GM23248 (cell line): ENCODE measurements at regions not wholly inside any gene's neighbourhood (a gene's known extent, or its start where the extent isn't known, plus 50 kb on each side); places are given as distances from the start of the nearest gene placed in this dataset.

Source experiments
- DNase-seq: peaks from one replicate; pipeline ENCODE4 v3.0.0-alpha.2; 2015
- H2AFZ ChIP-seq: fragments of 200-600 bp; sonication (generic); 2 replicates; pipeline ENCODE4 v1.6.1; 2016; ENCODE audit warnings: antibody characterized with exemption
- H3F3A ChIP-seq: fragments of 200-600 bp; sonication (generic); 2 replicates; pipeline ENCODE4 v1.6.1; 2016; ENCODE audit warnings: mild to moderate bottlenecking, antibody characterized with exemption, mixed run types; ENCODE audit not compliant: insufficient read depth
- H3K27ac ChIP-seq: fragments of 200-600 bp; sonication (generic); 2 replicates; pipeline ENCODE4 v1.5.1; 2016; ENCODE audit warnings: mild to moderate bottlenecking
- H3K27me3 ChIP-seq: fragments of 200-600 bp; sonication (generic); replicated peaks from 2 replicates; pipeline ENCODE4 v1.6.1; 2016; ENCODE audit warnings: mild to moderate bottlenecking; ENCODE audit not compliant: insufficient read depth
- H3K36me3 ChIP-seq: fragments of 200-600 bp; sonication (generic); 2 replicates; pipeline ENCODE4 v1.6.1; 2016; ENCODE audit warnings: low read depth, mild to moderate bottlenecking
- H3K4me1 ChIP-seq: fragments of 200-600 bp; sonication (generic); 2 replicates; pipeline ENCODE4 v1.6.1; 2016; ENCODE audit warnings: mild to moderate bottlenecking; ENCODE audit not compliant: insufficient read depth
- H3K4me2 ChIP-seq: fragments of 200-600 bp; sonication (generic); one replicate; pipeline ENCODE4 v1.6.1; 2016; ENCODE audit warnings: mild to moderate bottlenecking; ENCODE audit not compliant: unreplicated experiment
- H3K4me3 ChIP-seq: fragments of 200-600 bp; sonication (generic); 2 replicates; pipeline ENCODE4 v1.5.1; 2016; ENCODE audit warnings: mild to moderate bottlenecking
- H3K79me2 ChIP-seq: fragments of 200-600 bp; sonication (generic); 2 replicates; pipeline ENCODE4 v1.6.1; 2016; ENCODE audit warnings: mild to moderate bottlenecking; ENCODE audit not compliant: insufficient read depth
- H3K9ac ChIP-seq: fragments of 200-600 bp; sonication (generic); 2 replicates; pipeline ENCODE4 v1.6.1; 2016; ENCODE audit warnings: mild to moderate bottlenecking
- H3K9me2 ChIP-seq: fragments of 200-600 bp; sonication (generic); 2 replicates; pipeline ENCODE4 v1.6.1; 2016; ENCODE audit warnings: mixed run types, mild to moderate bottlenecking, moderate library complexity; ENCODE audit not compliant: insufficient read depth
- H3K9me3 ChIP-seq: fragments of 200-600 bp; sonication (generic); one replicate; pipeline ENCODE4 v1.6.1; 2017; ENCODE audit warnings: low read depth
- H4K20me1 ChIP-seq: fragments of 200-600 bp; sonication (generic); 2 replicates; pipeline ENCODE4 v1.6.0; 2016; ENCODE audit not compliant: insufficient read depth
- EZH2 ChIP-seq: fragments of 200-600 bp; sonication (generic); IDR thresholded peaks from 2 replicates; pipeline ENCODE4 v1.6.1; 2018; ENCODE audit warnings: antibody characterized with exemption, mild to moderate bottlenecking; ENCODE audit not compliant: insufficient read depth, poor library complexity, severe bottlenecking
- EZH2phosphoT487 ChIP-seq: fragments of 200-600 bp; sonication (generic); IDR thresholded peaks from 2 replicates; pipeline ENCODE4 v1.6.1; 2018; ENCODE audit warnings: antibody characterized with exemption, moderate library complexity, mild to moderate bottlenecking, low read depth; ENCODE audit not compliant: insufficient read depth
- WGBS, 2 experiments: methylation state at CpG; one replicate each; pipeline ENCODE4 v1.1.6; 2015 to 2017; ENCODE audit warnings: low lambda C conversion rate in 2 of 2, low coverage in 1 of 2; ENCODE audit errors: missing lambda C conversion rate in 2 of 2; 5-methylcytosine and 5-hydroxymethylcytosine counted together
- in situ Hi-C: fragments of 300-500 bp; cut with MboI; formaldehyde crosslinking; loops from 2 replicates; pipeline ENCODE4 v1.15.0; 2020

DNA sequence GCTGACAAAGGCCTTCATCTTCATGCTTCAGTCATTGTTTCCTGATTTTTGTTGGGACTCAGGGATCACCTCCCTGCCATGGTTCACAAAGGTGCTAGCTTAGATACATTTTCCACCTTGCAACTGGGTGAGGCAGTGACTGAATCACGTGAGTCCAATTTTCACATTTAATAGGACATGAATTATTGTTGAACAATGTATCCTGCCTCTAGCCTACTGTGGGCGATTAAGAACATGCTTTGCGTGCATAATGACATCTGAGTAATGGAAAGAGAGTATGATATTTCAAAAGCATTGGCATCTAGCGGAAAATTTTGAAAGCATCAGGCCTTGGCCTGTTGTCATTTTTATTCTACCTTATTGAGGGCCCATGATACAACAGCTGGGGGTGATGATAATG lies 199.2 kb upstream of the JAG1 start:
- H3K9me2 ChIP-seq, result no peaks in the 10 kb centered on the region

DNA sequence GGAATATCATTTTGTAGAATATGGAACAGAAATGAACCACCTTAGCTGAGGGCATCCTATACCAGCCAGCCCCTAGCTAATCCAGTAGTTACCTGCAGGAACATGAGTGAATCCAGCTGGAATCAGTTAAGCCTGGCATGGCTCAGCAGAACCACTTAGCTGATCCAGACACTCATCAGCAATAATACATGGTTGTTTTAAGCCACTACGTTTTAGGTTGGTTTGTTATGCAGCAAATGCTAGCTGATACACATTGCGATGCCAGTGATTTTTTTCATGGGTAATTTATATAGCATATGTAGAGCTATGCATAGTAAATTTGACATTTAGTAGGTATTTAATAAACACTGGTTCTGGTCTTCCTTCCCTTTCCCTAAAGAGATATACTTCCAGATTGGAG lies 201.9 kb upstream of the JAG1 start:
- in situ Hi-C loops, result no loop called here

More for the DNA sequence above, 199.2 kb upstream of the JAG1 start:
- no peaks in the 10 kb centered on the region for H3K79me2 ChIP-seq
- no peaks in the 10 kb centered on the region for H3K4me1 ChIP-seq
- no peak overlapping the region for H3K4me3 ChIP-seq
- no peak for DNase-seq
- no peaks in the 10 kb centered on the region for H3F3A ChIP-seq
- H3K36me3 ChIP-seq, result no peaks in the 10 kb centered on the region
- no peak for TF ChIP-seq EZH2
- TF ChIP-seq EZH2phosphoT487, result no peak
- no peak overlapping the region for H3K27ac ChIP-seq
- H3K9me3 ChIP-seq, result no peaks in the 10 kb centered on the region
- no peak overlapping the region for H2AFZ ChIP-seq
- in situ Hi-C loops, result no loop called here
- H3K27me3 ChIP-seq, result no peaks in the 10 kb centered on the region
- H3K9ac ChIP-seq, result no peak overlapping the region
- 85 to 86% methylated on average over 4 of the region's 4 CpGs for WGBS, 2 experiments
- no peak overlapping the region for H3K4me2 ChIP-seq
- no peaks in the 10 kb centered on the region for H4K20me1 ChIP-seq

DNA sequence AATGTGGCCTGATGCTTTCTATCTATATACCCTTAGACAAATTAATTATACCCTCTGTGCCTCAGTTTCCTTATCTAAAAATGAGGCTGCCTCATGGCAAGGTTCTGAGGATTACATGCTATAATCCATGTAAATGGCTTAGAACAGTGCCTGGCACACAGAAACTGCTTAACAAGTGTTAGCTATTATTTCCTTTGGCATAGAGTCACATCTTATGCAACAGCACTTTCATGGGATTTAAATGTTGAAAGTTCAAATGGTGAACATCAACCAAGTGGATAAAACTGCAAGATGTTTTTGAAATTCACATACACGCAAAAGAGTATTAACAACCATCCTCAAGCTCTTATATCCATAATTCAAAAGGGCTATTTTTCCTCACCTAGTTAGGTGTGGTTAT lies 202.8 kb upstream of the JAG1 start:
- DNase-seq, result peak; percentile 7
- in situ Hi-C loops, result no loop called here

More for the DNA sequence above, 201.9 kb upstream of the JAG1 start:
- WGBS, 2 experiments, result 68 to 80% methylated on average over 2 of the region's 2 CpGs
- Histone ChIP-seq H3F3A (no peaks in the 10 kb centered on the region), H3K27me3 (no peaks in the 10 kb centered on the region), H3K9me2 (no peaks in the 10 kb centered on the region), H3K27ac (no peak overlapping the region), H3K4me2 (no peak overlapping the region), H3K4me3 (no peak overlapping the region), H4K20me1 (no peaks in the 10 kb centered on the region), H3K4me1 (no peaks in the 10 kb centered on the region), H2AFZ (no peak overlapping the region), H3K79me2 (no peaks in the 10 kb centered on the region), H3K9ac (no peak overlapping the region), H3K36me3 (no peaks in the 10 kb centered on the region), H3K9me3 (no peaks in the 10 kb centered on the region)
- no peak for DNase-seq
- no peak for TF ChIP-seq EZH2
- no peak for TF ChIP-seq EZH2phosphoT487

DNA sequence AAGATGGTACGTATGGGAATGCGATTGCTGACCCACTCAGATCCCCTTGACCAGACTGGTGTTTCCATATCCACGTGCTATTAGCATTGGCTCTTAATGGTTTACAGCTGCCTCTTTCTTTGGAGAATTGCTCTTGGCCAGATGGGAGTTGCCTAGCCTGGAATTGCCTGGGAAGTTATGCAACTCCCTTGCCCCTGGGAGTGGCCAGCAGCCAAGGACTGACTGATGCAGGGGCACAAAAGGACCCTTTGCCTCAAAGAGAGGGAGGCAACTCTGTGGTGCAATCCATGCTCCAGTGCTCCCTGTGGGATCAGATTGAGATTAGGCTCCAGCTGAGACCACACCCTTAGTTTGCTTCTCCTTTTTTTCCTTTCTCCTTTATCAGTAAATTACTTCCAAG lies 203.5 kb upstream of the JAG1 start:
- H3K9me2 ChIP-seq, result no peaks in the 10 kb centered on the region
- no peak overlapping the region for H3K4me2 ChIP-seq
- H3K4me3 ChIP-seq, result no peak overlapping the region
- DNase-seq, result no peak
- no peaks in the 10 kb centered on the region for H3F3A ChIP-seq
- no peaks in the 10 kb centered on the region for H3K4me1 ChIP-seq
- no peak overlapping the region for H3K27ac ChIP-seq
- H3K9ac ChIP-seq, result no peak overlapping the region
- H2AFZ ChIP-seq, result no peak overlapping the region
- H3K9me3 ChIP-seq, result no peaks in the 10 kb centered on the region
- no peaks in the 10 kb centered on the region for H4K20me1 ChIP-seq
- no peaks in the 10 kb centered on the region for H3K79me2 ChIP-seq
- in situ Hi-C loops, result no loop called here
- 39 to 45% methylated on average over 3 of the region's 3 CpGs for WGBS, 2 experiments
- TF ChIP-seq EZH2phosphoT487 (no peak), EZH2 (no peak)
- no peaks in the 10 kb centered on the region for H3K36me3 ChIP-seq
- H3K27me3 ChIP-seq, result no peaks in the 10 kb centered on the region; the same call in 1 of the 2 replicates

More for the DNA sequence above, 202.8 kb upstream of the JAG1 start:
- 32 to 42% methylated on average over 1 of the region's 1 CpG for WGBS, 2 experiments
- Histone ChIP-seq H3K9ac (no peak overlapping the region), H3K9me2 (no peaks in the 10 kb centered on the region), H3F3A (no peaks in the 10 kb centered on the region), H3K9me3 (no peaks in the 10 kb centered on the region), H3K4me3 (no peak overlapping the region), H3K79me2 (no peaks in the 10 kb centered on the region), H3K4me1 (no peaks in the 10 kb centered on the region), H2AFZ (no peak overlapping the region), H3K36me3 (no peaks in the 10 kb centered on the region), H3K27me3 (no peaks in the 10 kb centered on the region; the same call in 1 of the 2 replicates), H3K27ac (no peak overlapping the region), H3K4me2 (no peak overlapping the region), H4K20me1 (no peaks in the 10 kb centered on the region)
- TF ChIP-seq EZH2phosphoT487 (no peak), EZH2 (no peak)

DNA sequence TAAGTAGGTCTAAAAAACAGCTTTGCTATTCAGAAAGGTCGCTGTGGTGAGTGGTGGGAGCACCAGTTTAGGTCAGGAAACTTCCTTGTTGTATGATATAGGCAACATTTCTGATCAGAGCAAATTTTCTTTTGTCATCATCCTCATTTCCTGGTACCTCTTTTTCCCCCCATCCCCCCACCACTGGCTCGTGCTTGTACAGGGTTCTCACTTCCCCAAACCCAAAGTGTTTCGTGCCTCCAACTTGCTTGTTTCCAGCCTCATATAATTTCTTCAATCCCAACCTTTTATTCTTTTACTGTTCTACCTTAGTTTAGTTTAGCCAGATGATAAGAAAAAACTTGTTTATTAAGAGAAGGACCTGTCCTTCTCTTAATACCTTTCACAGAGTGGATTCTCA lies 209.4 kb upstream of the JAG1 start:
- no peaks in the 10 kb centered on the region for H3F3A ChIP-seq
- no peaks in the 10 kb centered on the region for H3K9me2 ChIP-seq
- in situ Hi-C loops, result no loop called here
- no peak overlapping the region for H3K27ac ChIP-seq
- no peaks in the 10 kb centered on the region for H4K20me1 ChIP-seq
- H3K4me1 ChIP-seq, result no peaks in the 10 kb centered on the region
- H3K4me2 ChIP-seq, result no peak overlapping the region
- H3K9ac ChIP-seq, result no peak overlapping the region
- WGBS, 2 experiments, result 41 to 56% methylated on average over 3 of the region's 3 CpGs
- H3K9me3 ChIP-seq, result no peaks in the 10 kb centered on the region
- DNase-seq, result no peak
- H3K36me3 ChIP-seq, result no peaks in the 10 kb centered on the region
- no peaks in the 10 kb centered on the region for H3K79me2 ChIP-seq
- no peaks in the 10 kb centered on the region; the same call in 1 of the 2 replicates for H3K27me3 ChIP-seq
- H2AFZ ChIP-seq, result no peak overlapping the region
- H3K4me3 ChIP-seq, result no peak overlapping the region
- TF ChIP-seq EZH2 (no peak), EZH2phosphoT487 (no peak)
